IMR-90 (cell line): ENCODE measurements at regions not wholly inside any gene's neighbourhood (a gene's known extent, or its start where the extent isn't known, plus 50 kb on each side); places are given as distances from the start of the nearest gene placed in this dataset.

ENCODE experiments used
- ATAC-seq: fragments of 200-7000 bp; cut with Tn5 transposase; 2 replicates; pipeline ENCODE4 v1.9.1; 2020; ENCODE audit warnings: low read depth, mild to moderate bottlenecking, moderate library complexity
- BruUV-seq: library from RNA; stranded (reverse); fragments of 400-500 nt; replicated peaks from 2 replicates; lab custom pipeline; 2021; lab: Mats Ljungman, UMichigan
- CTCF ChIA-PET: fragments of 300-600 bp; formaldehyde crosslinking; extraction: SDS; loops from one replicate; lab custom pipeline; 2021; ENCODE audit warnings: antibody characterized with exemption; lab: Yijun Ruan, JAX
- POLR2A ChIA-PET: fragments of 300-600 bp; sonication (Branson Sonifier 250); formaldehyde crosslinking; loops from one replicate; lab custom pipeline; 2022; ENCODE audit warnings: antibody characterized with exemption; ENCODE audit not compliant: unreplicated experiment; lab: Charles Lee
- DNase-seq: peaks from one replicate; pipeline ENCODE4 v3.0.0; 2013
- H2AFZ ChIP-seq: replicated peaks from 2 replicates; pipeline ENCODE3; 2013; ENCODE audit warnings: low read length, mild to moderate bottlenecking; ENCODE audit not compliant: poor library complexity
- H2AK5ac ChIP-seq: 2 replicates; pipeline ENCODE4 v1.6.1; 2013; ENCODE audit warnings: low read depth, low read length, inconsistent platforms
- H2AK9ac ChIP-seq: replicated peaks from 2 replicates; pipeline ENCODE3; 2013; ENCODE audit warnings: mild to moderate bottlenecking, low read depth, low read length, moderate library complexity; ENCODE audit not compliant: poor library complexity
- H2BK120ac ChIP-seq: 2 replicates; pipeline ENCODE4 v1.6.1; 2013; ENCODE audit warnings: low read depth, low read length, inconsistent platforms
- H2BK15ac ChIP-seq: 3 replicates; pipeline ENCODE4 v1.6.1; 2013; ENCODE audit warnings: low read depth, low read length, inconsistent platforms
- H2BK20ac ChIP-seq: 2 replicates; pipeline ENCODE4 v1.6.1; 2013; ENCODE audit warnings: low read depth, mild to moderate bottlenecking, inconsistent platforms, low read length, moderate library complexity
- H2BK5ac ChIP-seq: 2 replicates; pipeline ENCODE4 v1.6.1; 2013; ENCODE audit warnings: mild to moderate bottlenecking, low read depth, low read length, inconsistent platforms; ENCODE audit not compliant: poor library complexity, severe bottlenecking
- H3K14ac ChIP-seq: replicated peaks from 2 replicates; pipeline ENCODE4 v1.6.1; 2013; ENCODE audit warnings: low read depth, low read length, inconsistent platforms
- H3K18ac ChIP-seq: 2 replicates; pipeline ENCODE4 v1.6.1; 2013; ENCODE audit warnings: low read depth, low read length, control low read depth
- H3K23ac ChIP-seq: 2 replicates; pipeline ENCODE4 v1.6.1; 2013; ENCODE audit warnings: low read depth, low read length, inconsistent platforms
- H3K27ac ChIP-seq: 2 replicates; pipeline ENCODE4 v1.5.1; 2013; ENCODE audit warnings: mild to moderate bottlenecking, control low read depth, low read length; ENCODE audit not compliant: insufficient read depth
- H3K27me3 ChIP-seq: 2 replicates; pipeline ENCODE4 v1.6.1; 2013; ENCODE audit warnings: low read length; ENCODE audit not compliant: control insufficient read depth, insufficient read depth
- H3K36me3 ChIP-seq: 2 replicates; pipeline ENCODE4 v1.6.1; 2013; ENCODE audit warnings: low read length, mixed read lengths; ENCODE audit not compliant: control insufficient read depth, insufficient read depth
- H3K4ac ChIP-seq: 2 replicates; pipeline ENCODE4 v1.6.1; 2013; ENCODE audit warnings: low read depth, low read length, inconsistent platforms
- H3K4me1 ChIP-seq: 2 replicates; pipeline ENCODE4 v1.6.1; 2013; ENCODE audit warnings: low read length, mixed read lengths; ENCODE audit not compliant: control insufficient read depth, insufficient read depth
- H3K4me2 ChIP-seq: 2 replicates; pipeline ENCODE4 v1.6.1; 2013; ENCODE audit warnings: low read depth, mild to moderate bottlenecking, control low read depth, low read length, moderate library complexity
- H3K4me3 ChIP-seq: 2 replicates; pipeline ENCODE4 v1.5.1; 2013; ENCODE audit warnings: low read depth, mild to moderate bottlenecking, control low read depth, low read length, moderate library complexity; ENCODE audit not compliant: insufficient read depth
- H3K56ac ChIP-seq: 2 replicates; pipeline ENCODE4 v1.6.1; 2013; ENCODE audit warnings: low read length, inconsistent platforms; ENCODE audit not compliant: insufficient read depth; ENCODE audit errors: extremely low read depth
- H3K79me1 ChIP-seq, 2 experiments: 2 replicates each; pipeline ENCODE4 v1.6.1; 2013; ENCODE audit warnings: low read length in 2 of 2, inconsistent platforms in 1 of 2, low read depth in 1 of 2
- H3K9ac ChIP-seq: 2 replicates; pipeline ENCODE4 v1.6.1; 2013; ENCODE audit warnings: low read depth, low read length, control low read depth
- H3K9me1 ChIP-seq: 2 replicates; pipeline ENCODE4 v1.6.1; 2013; ENCODE audit warnings: low read length, inconsistent platforms; ENCODE audit not compliant: insufficient read depth
- H3K9me3 ChIP-seq: 2 replicates; pipeline ENCODE4 v1.6.1; 2013; ENCODE audit warnings: low read length; ENCODE audit not compliant: control insufficient read depth, insufficient read depth
- H4K20me1 ChIP-seq: 2 replicates; pipeline ENCODE4 v1.6.1; 2013; ENCODE audit warnings: low read length, inconsistent platforms; ENCODE audit not compliant: insufficient read depth
- H4K5ac ChIP-seq: 2 replicates; pipeline ENCODE4 v1.6.1; 2013; ENCODE audit warnings: mild to moderate bottlenecking, low read depth, low read length, control low read depth
- H4K8ac ChIP-seq, 2 experiments: 2 replicates each; pipeline ENCODE4 v1.6.1; 2013; ENCODE audit warnings: low read depth in 2 of 2, low read length in 2 of 2, control low read depth in 1 of 2, inconsistent platforms in 1 of 2
- H4K91ac ChIP-seq: 2 replicates; pipeline ENCODE4 v1.6.1; 2013; ENCODE audit warnings: low read depth, low read length, inconsistent platforms; ENCODE audit not compliant: insufficient read depth
- CEBPB ChIP-seq: IDR thresholded peaks from 2 replicates; pipeline ENCODE4 v1.6.1; 2012; ENCODE audit warnings: low read depth, low read length, improper control_type of control experiment
- CHD1 ChIP-seq: IDR thresholded peaks from 2 replicates; pipeline ENCODE4 v1.6.1; 2012; ENCODE audit warnings: low read depth, low read length, improper control_type of control experiment
- CTCF ChIP-seq: conservative IDR thresholded peaks from 2 replicates; pipeline ENCODE4 v1.5.1; 2012; ENCODE audit warnings: mild to moderate bottlenecking, low read depth, low read length, improper control_type of control experiment
- ELK1 ChIP-seq: fragments of 150-350 bp; IDR thresholded peaks from 2 replicates; pipeline ENCODE4 v1.6.1; 2016; ENCODE audit warnings: low read depth, mild to moderate bottlenecking, low read length, moderate library complexity, borderline replicate concordance
- FOS ChIP-seq: fragments of 150-350 bp; IDR thresholded peaks from 2 replicates; pipeline ENCODE4 v1.6.1; 2016; ENCODE audit warnings: low read depth, low read length
- MAFK ChIP-seq: IDR thresholded peaks from 2 replicates; pipeline ENCODE4 v1.6.1; 2012; ENCODE audit warnings: low read depth, low read length, improper control_type of control experiment
- MXI1 ChIP-seq: IDR thresholded peaks from 2 replicates; pipeline ENCODE4 v1.6.1; 2012; ENCODE audit warnings: low read depth, mild to moderate bottlenecking, low read length, moderate library complexity, borderline replicate concordance
- POLR2A ChIP-seq: IDR thresholded peaks from 2 replicates; pipeline ENCODE4 v1.6.1; 2012; ENCODE audit warnings: mild to moderate bottlenecking, low read depth, low read length
- RCOR1 ChIP-seq: IDR thresholded peaks from 2 replicates; pipeline ENCODE4 v1.6.1; 2012; ENCODE audit warnings: mild to moderate bottlenecking, low read length, improper control_type of control experiment; ENCODE audit not compliant: insufficient replicate concordance
- SMC3 ChIP-seq: fragments of 150-350 bp; IDR thresholded peaks from 2 replicates; pipeline ENCODE4 v1.6.1; 2016; ENCODE audit warnings: low read depth, mild to moderate bottlenecking, antibody characterized with exemption, low read length, moderate library complexity
- WGBS, 2 experiments: methylation state at CpG; one replicate each; pipeline versions ENCODE4 v1.1.5 to v1.1.7; 2013; ENCODE audit warnings: missing lambda C conversion rate in 2 of 2; ENCODE audit not compliant: insufficient read length in 1 of 2; ENCODE audit errors: extremely low coverage in 2 of 2; 5-methylcytosine and 5-hydroxymethylcytosine counted together
- dilution Hi-C: fragments of 300-500 bp; cut with HindIII; formaldehyde crosslinking; loops from one replicate; pipeline ENCODE4 v1.14.3; 2018; ENCODE audit warnings: low sequenced_read_pairs; ENCODE audit not compliant: unreplicated experiment
- in situ Hi-C: fragments of 300-500 bp; cut with MboI; formaldehyde crosslinking; loops from 3 replicates; pipeline ENCODE4 v1.14.3; 2019; ENCODE audit warnings: low sequenced_read_pairs, inconsistent platforms, mixed read lengths
- intact Hi-C: fragments of 100-400 bp; cut with micrococcal nuclease; formaldehyde crosslinking; loops from 2 replicates; pipeline ENCODE4 v1.10.0; 2022

GRCh38 chr20:48270885-48271284 lies 485.6 kb upstream of the SULF2 start:
- no peaks in the 10 kb centered on the region for H4K20me1 ChIP-seq
- no TSS peak for BruUV-seq
- H3K79me1 ChIP-seq: no peaks in the 10 kb centered on the region
- no peak overlapping the region for H2BK15ac ChIP-seq
- no peak overlapping the region for H3K4me3 ChIP-seq
- no peak overlapping the region for H3K9ac ChIP-seq
- no peak overlapping the region for H2AK9ac ChIP-seq
- ChIA-PET POLR2A (no interaction called here), CTCF (no interaction called here)
- H4K91ac ChIP-seq: no peak overlapping the region
- ATAC-seq (no peak), DNase-seq (no peak)
- no peaks in the 10 kb centered on the region for H3K9me3 ChIP-seq
- no peak overlapping the region for H2BK5ac ChIP-seq
- H3K27ac ChIP-seq: no peak overlapping the region
- in situ Hi-C loops: no loop called here
- H4K5ac ChIP-seq: no peak overlapping the region
- no peak overlapping the region for H2AFZ ChIP-seq
- TF ChIP-seq FOS: no peak
- TF ChIP-seq MXI1: no peak
- no peak for TF ChIP-seq CTCF
- TF ChIP-seq CHD1: no peak
- TF ChIP-seq MAFK: no peak
- TF ChIP-seq SMC3: no peak
- TF ChIP-seq RCOR1: no peak
- no peak for TF ChIP-seq ELK1
- TF ChIP-seq POLR2A: no peak
- TF ChIP-seq CEBPB: no peak
- peaks cover 9% of the 10 kb centered on the region; the same call in 1 of the 2 replicates for H3K27me3 ChIP-seq
- H3K56ac ChIP-seq: no peak overlapping the region
- no peak overlapping the region for H2AK5ac ChIP-seq
- no CpG with 5 or more reads among the region's 1 CpG for WGBS, 2 experiments
- H3K14ac ChIP-seq: no peak overlapping the region
- H2BK20ac ChIP-seq: no peak overlapping the region
- no peaks in the 10 kb centered on the region for H3K36me3 ChIP-seq
- H3K23ac ChIP-seq: no peak overlapping the region
- H3K9me1 ChIP-seq: no peaks in the 10 kb centered on the region
- H2BK120ac ChIP-seq: no peak overlapping the region
- no peak overlapping the region for H3K4ac ChIP-seq
- no peak overlapping the region for H4K8ac ChIP-seq
- intact Hi-C loops: no loop called here
- dilution Hi-C loops: no loop called here
- H3K18ac ChIP-seq: no peak overlapping the region
- H3K4me1 ChIP-seq: no peaks in the 10 kb centered on the region
- no peak overlapping the region for H3K4me2 ChIP-seq
